ENCODE measurements at regions not wholly inside any gene's neighbourhood (a gene's known extent, or its start where the extent isn't known, plus 50 kb on each side); places are given as distances from the start of the nearest gene placed in this dataset.

DNA sequence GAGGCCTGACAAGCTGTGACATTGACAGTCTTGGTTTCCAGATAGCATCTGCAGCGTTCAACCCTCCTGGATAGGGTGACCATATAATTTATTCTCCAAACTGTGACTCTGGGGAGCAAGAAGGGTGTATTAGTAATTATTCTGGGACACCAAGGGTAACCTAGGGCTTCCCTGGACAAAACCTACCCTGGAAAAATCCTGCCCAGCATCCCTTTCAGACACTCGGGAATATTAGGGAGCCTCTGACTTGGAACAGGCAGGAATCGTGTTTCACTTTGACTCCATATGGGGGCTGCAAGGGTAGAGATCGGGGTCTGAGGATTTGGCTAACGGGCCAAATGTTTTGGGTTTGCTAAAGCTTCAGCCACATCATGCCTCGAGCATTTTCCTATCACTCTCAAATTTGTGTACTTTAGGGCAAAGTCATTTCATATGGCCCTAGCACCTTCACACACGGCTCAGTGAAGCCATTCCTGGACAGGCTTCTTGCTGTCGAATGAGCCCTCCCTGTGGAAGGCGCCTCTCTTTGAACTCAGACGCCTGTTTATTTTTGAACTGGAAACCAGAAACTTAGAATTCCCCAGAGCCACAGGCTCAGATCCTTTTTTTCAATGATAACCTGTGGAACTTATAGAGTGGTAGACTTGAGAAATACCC lies 129.9 kb downstream of the DDX1 start:
- Mint-ChIP-seq H3K9me3 (no peaks in the 10 kb centered on the region), H3K36me3 (ENCODE audit: low read depth) (no peaks in the 10 kb centered on the region), H3K4me1 (peaks cover 3% of the 10 kb centered on the region), H3K27me3 (no peaks in the 10 kb centered on the region), H3K4me3 (no peak overlapping the region), H3K27ac (no peak overlapping the region)
- POLR2A ChIA-PET, result no interaction called here
- intact Hi-C loops (cut with micrococcal nuclease), result no loop called here
- TF ChIP-seq, protein P1, sequence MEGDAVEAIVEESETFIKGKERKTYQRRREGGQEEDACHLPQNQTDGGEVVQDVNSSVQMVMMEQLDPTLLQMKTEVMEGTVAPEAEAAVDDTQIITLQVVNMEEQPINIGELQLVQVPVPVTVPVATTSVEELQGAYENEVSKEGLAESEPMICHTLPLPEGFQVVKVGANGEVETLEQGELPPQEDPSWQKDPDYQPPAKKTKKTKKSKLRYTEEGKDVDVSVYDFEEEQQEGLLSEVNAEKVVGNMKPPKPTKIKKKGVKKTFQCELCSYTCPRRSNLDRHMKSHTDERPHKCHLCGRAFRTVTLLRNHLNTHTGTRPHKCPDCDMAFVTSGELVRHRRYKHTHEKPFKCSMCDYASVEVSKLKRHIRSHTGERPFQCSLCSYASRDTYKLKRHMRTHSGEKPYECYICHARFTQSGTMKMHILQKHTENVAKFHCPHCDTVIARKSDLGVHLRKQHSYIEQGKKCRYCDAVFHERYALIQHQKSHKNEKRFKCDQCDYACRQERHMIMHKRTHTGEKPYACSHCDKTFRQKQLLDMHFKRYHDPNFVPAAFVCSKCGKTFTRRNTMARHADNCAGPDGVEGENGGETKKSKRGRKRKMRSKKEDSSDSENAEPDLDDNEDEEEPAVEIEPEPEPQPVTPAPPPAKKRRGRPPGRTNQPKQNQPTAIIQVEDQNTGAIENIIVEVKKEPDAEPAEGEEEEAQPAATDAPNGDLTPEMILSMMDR (IDR thresholded peaks at IDR 0.05), result no peak
- no peak for DNase-seq
- no peak for ATAC-seq (ENCODE audit: low read depth)
- CTCF ChIA-PET, result no interaction called here

DNA sequence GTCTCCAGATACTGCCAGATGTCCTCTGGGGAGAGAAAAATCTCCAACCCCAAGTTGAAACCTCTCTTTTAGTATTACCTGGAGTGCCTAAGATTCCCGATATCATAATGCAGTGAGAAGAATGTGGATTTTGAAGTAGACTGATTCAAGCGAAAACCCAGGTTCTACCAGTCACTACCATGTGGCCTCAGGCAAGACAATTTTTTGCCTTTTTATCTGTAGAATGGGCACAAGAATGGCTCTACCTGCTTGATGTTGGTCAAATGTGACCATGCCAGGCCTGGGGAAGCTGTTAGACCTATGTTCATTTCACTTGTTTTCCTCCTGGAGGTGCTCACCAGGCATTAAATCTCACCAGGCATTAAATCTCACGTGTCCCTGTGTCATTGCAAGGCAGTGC lies 131.3 kb downstream of the DDX1 start:
- no peak overlapping the region for H3K27ac Mint-ChIP-seq
- ChIA-PET POLR2A (no interaction called here), CTCF (no interaction called here)
- intact Hi-C loops (cut with micrococcal nuclease), result no loop called here
- TF ChIP-seq, protein P1 (IDR thresholded peaks at IDR 0.05), result no peak
- H3K9me3 Mint-ChIP-seq, result no peaks in the 10 kb centered on the region
- no peak for ATAC-seq (ENCODE audit: low read depth)
- H3K4me3 Mint-ChIP-seq, result no peak overlapping the region
- peaks cover 3% of the 10 kb centered on the region for H3K27me3 Mint-ChIP-seq
- H3K36me3 Mint-ChIP-seq (ENCODE audit: low read depth), result no peaks in the 10 kb centered on the region
- no peaks in the 10 kb centered on the region for H3K4me1 Mint-ChIP-seq
- DNase-seq, result no peak

DNA sequence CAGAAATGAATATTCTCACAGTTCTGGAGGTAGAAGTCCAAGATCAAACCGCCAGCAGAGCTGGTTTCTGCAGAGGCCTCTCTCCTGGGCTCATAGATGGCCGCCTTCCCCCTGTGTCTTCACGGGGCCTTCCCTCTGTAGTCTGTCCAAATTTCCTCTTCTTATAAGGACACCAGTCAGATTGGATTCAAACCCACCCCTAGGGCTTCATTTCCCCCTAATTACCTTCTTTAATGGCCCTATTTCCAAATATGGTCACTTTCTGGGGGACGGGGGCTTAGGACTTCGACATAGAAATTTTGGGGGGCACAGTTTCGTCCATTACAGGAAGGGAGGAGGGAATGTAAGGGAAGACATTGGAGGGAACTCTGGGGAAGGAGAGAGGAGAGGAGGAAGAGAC lies 132.6 kb downstream of the DDX1 start:
- ChIA-PET CTCF (no interaction called here), POLR2A (no interaction called here)
- TF ChIP-seq, protein P1 (IDR thresholded peaks at IDR 0.05), result no peak
- Mint-ChIP-seq H3K9me3 (no peaks in the 10 kb centered on the region), H3K4me1 (no peaks in the 10 kb centered on the region), H3K36me3 (ENCODE audit: low read depth) (no peaks in the 10 kb centered on the region), H3K27ac (no peak overlapping the region), H3K27me3 (peaks cover 3% of the 10 kb centered on the region), H3K4me3 (no peak overlapping the region)
- DNase-seq (no peak), ATAC-seq (ENCODE audit: low read depth) (no peak)
- intact Hi-C loops (cut with micrococcal nuclease), result no loop called here

DNA sequence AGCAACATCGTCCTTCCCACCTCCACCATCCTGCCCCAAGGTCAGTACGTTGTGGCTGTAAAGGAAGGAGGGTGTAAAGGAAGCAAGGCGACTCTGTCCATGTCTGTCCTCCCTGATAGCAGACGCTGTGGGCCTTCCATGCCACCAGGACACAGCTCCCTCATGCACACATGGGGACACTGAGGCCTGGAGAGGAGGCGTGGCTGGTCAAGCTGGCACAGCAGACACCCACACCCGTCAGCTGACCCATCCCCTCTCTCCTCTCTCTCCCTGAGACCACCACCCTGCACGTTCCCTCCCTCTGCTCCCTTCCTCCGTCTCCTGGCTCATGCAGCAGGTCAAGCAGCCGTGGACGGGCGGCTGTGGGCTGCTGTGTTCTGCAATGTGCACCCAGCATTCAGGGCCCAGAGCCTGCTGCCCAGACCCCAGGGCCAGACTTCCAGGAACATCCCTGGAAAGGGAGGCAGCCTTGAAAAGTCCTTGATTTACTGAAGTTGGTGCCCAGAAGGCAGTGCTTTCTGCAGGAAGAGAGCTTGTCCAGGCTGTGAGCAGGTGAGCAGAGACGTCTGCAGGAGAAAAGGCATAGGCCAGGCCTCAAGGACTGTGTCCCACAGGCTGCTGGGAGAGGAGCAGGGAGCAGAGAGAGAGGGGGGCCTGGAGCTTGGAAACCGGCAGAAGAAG lies 133.6 kb downstream of the DDX1 start:
- POLR2A ChIA-PET, result no interaction called here
- DNase-seq (no peak), ATAC-seq (ENCODE audit: low read depth) (no peak)
- TF ChIP-seq, protein P1 (IDR thresholded peaks at IDR 0.05), result no peak
- intact Hi-C loops (cut with micrococcal nuclease), result no loop called here
- H3K9me3 Mint-ChIP-seq, result no peaks in the 10 kb centered on the region
- no peak overlapping the region for H3K27ac Mint-ChIP-seq
- H3K36me3 Mint-ChIP-seq (ENCODE audit: low read depth), result no peaks in the 10 kb centered on the region
- CTCF ChIA-PET, result no interaction called here
- no peak overlapping the region for H3K4me3 Mint-ChIP-seq
- H3K4me1 Mint-ChIP-seq, result no peaks in the 10 kb centered on the region
- H3K27me3 Mint-ChIP-seq, result peaks cover 8% of the 10 kb centered on the region

DNA sequence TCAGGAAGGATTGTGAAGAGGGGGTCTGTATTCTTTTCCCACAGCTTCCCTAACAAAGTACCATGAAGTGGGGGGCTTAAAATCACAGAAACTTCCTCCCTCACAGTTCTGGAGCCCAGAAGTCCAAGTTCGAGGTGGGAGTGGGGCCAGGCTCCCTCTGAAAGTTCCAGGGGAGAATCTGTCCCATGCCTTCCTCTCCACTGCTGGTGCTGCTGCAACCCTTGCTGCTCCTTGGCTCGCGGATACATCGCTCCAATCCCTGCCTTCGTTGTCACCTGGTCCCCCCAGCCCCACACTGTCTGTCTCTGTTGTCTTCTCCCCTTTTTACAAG lies 134.1 kb downstream of the DDX1 start:
- DNase-seq, result no peak
- no peaks in the 10 kb centered on the region for H3K9me3 Mint-ChIP-seq
- H3K27ac Mint-ChIP-seq, result no peak overlapping the region
- ChIA-PET CTCF (no interaction called here), POLR2A (no interaction called here)
- H3K4me3 Mint-ChIP-seq, result no peak overlapping the region
- H3K4me1 Mint-ChIP-seq, result no peaks in the 10 kb centered on the region
- intact Hi-C loops (cut with micrococcal nuclease), result no loop called here
- H3K27me3 Mint-ChIP-seq, result peaks cover 8% of the 10 kb centered on the region
- TF ChIP-seq, protein P1 (IDR thresholded peaks at IDR 0.05), result no peak
- no peak for ATAC-seq (ENCODE audit: low read depth)
- no peaks in the 10 kb centered on the region for H3K36me3 Mint-ChIP-seq (ENCODE audit: low read depth)

Measured in activated B cell treated with CpG ODN at 0.5 μM for 24 hours (primary cell).